HCT116 (cell line): ENCODE measurements at regions not wholly inside any gene's neighbourhood (a gene's known extent, or its start where the extent isn't known, plus 50 kb on each side); places are given as distances from the start of the nearest gene placed in this dataset.

Source experiments
- ATAC-seq: fragments of 200-7000 bp; cut with Tn5 transposase; 2 replicates; pipeline ENCODE4 v1.9.1; 2020; ENCODE audit warnings: mild to moderate bottlenecking, moderate library complexity
- BruUV-seq: library from RNA; stranded (reverse); fragments of 400-500 nt; replicated peaks from 2 replicates; lab custom pipeline; 2021; lab: Mats Ljungman, UMichigan
- CTCF ChIA-PET: fragments of 300-600 bp; sonication (Branson Sonifier 250); formaldehyde crosslinking; loops from one replicate; lab custom pipeline; 2021; ENCODE audit warnings: antibody characterized with exemption; lab: Charles Lee
- POLR2A ChIA-PET: fragments of 300-600, 350-600 bp; sonication (Branson Sonifier 250); formaldehyde crosslinking; loops from one replicate; lab custom pipeline; 2021; ENCODE audit warnings: antibody characterized with exemption; lab: Charles Lee
- RAD21 ChIA-PET, 2 experiments: fragments of 300-600 bp; sonication (Branson Sonifier 250); formaldehyde crosslinking; loops; one replicate each; lab custom pipeline; 2023; ENCODE audit warnings: low total read pairs in 2 of 2; ENCODE audit not compliant: uncharacterized antibody in 2 of 2, unreplicated experiment in 2 of 2, low non-redundant PET in 1 of 2; lab: Charles Lee
- DNase-seq: peaks from one replicate; pipeline ENCODE4 v3.0.0-alpha.2; 2010; ENCODE audit warnings: low read depth, low spot score
- H2AFZ ChIP-seq: fragments of 200-600 bp; shearing (Covaris generic), sonication (generic); 2 replicates; pipeline ENCODE4 v1.6.1; 2017; ENCODE audit warnings: low read depth, mixed run types, mixed read lengths, antibody characterized with exemption, low read length; ENCODE audit not compliant: poor library complexity, severe bottlenecking
- H3K27ac ChIP-seq: 2 replicates; pipeline ENCODE4 v1.5.1; 2012; ENCODE audit warnings: low read depth, low read length
- H3K27me3 ChIP-seq: fragments of 200-600 bp; sonication (generic); 2 replicates; pipeline ENCODE4 v1.6.1; 2016; ENCODE audit warnings: mixed run types, low read length, mixed read lengths; ENCODE audit not compliant: insufficient read depth
- H3K36me3 ChIP-seq, 2 experiments: fragments of 200-500 bp in 1 of 2; fragments of 200-600 bp in 1 of 2; sonication (Bioruptor generic) in 1 of 2; sonication (generic) in 1 of 2; 2 replicates each; pipeline versions ENCODE4 v1.5.1 to v1.6.1; 2014 to 2016; ENCODE audit warnings: low read length in 2 of 2, inconsistent platforms in 1 of 2, mixed read lengths in 1 of 2, mixed run types in 1 of 2; ENCODE audit not compliant: insufficient read depth in 2 of 2, control insufficient read depth in 1 of 2
- H3K4me1 ChIP-seq, 2 experiments: fragments of 200-600 bp in 1 of 2; sonication (generic) in 1 of 2; 2 replicates each; pipeline versions ENCODE4 v1.5.1 to v1.6.1; 2012 to 2017; ENCODE audit warnings: low read length in 2 of 2, inconsistent platforms in 1 of 2, mild to moderate bottlenecking in 1 of 2, mixed read lengths in 1 of 2, mixed run types in 1 of 2, moderate library complexity in 1 of 2; ENCODE audit not compliant: insufficient read depth in 2 of 2, control insufficient read depth in 1 of 2
- H3K4me2 ChIP-seq: fragments of 200-600 bp; sonication (generic); 2 replicates; pipeline ENCODE4 v1.6.1; 2017; ENCODE audit warnings: mixed run types, low read length, mixed read lengths
- H3K4me3 ChIP-seq, 2 experiments: fragments of 200-600 bp in 1 of 2; sonication (generic) in 1 of 2; replicated peaks in 1 of 2; 2 replicates each; pipeline ENCODE4 v1.5.1; 2011 to 2016; ENCODE audit warnings: low read length in 2 of 2, control low read depth in 1 of 2, low read depth in 1 of 2, mild to moderate bottlenecking in 1 of 2, mixed read lengths in 1 of 2, mixed run types in 1 of 2
- H3K79me2 ChIP-seq: fragments of 200-600 bp; sonication (generic); 2 replicates; pipeline ENCODE4 v1.6.1; 2017; ENCODE audit warnings: mild to moderate bottlenecking, mixed run types, low read length, moderate library complexity, mixed read lengths; ENCODE audit not compliant: insufficient read depth
- H3K9ac ChIP-seq: fragments of 200-600 bp; sonication (generic); 2 replicates; pipeline ENCODE4 v1.6.1; 2016; ENCODE audit warnings: low read length, mixed read lengths
- H3K9me2 ChIP-seq: fragments of 200-600 bp; sonication (generic), shearing (Covaris generic); 2 replicates; pipeline ENCODE4 v1.6.1; 2017; ENCODE audit warnings: mixed run types, mild to moderate bottlenecking, moderate library complexity; ENCODE audit not compliant: insufficient read depth
- H3K9me3 ChIP-seq, 2 experiments: fragments of 200-500 bp in 1 of 2; fragments of 200-600 bp in 1 of 2; sonication (Bioruptor generic) in 1 of 2; sonication (generic) in 1 of 2; 2 replicates each; pipeline ENCODE4 v1.6.1; 2014 to 2017; ENCODE audit warnings: low read length in 2 of 2, mixed read lengths in 2 of 2, inconsistent platforms in 1 of 2, low read depth in 1 of 2, mild to moderate bottlenecking in 1 of 2, mixed run types in 1 of 2, moderate library complexity in 1 of 2; ENCODE audit not compliant: control insufficient read depth in 1 of 2, insufficient read depth in 1 of 2
- H4K20me1 ChIP-seq: fragments of 200-600 bp; sonication (generic), shearing (Covaris generic); 2 replicates; pipeline ENCODE4 v1.6.1; 2017; ENCODE audit warnings: mixed run types, mild to moderate bottlenecking, moderate library complexity; ENCODE audit not compliant: insufficient read depth
- CBX3 ChIP-seq: IDR thresholded peaks from 2 replicates; pipeline ENCODE4 v1.6.1; 2012; ENCODE audit warnings: low read depth
- CEBPB ChIP-seq: IDR thresholded peaks from 2 replicates; pipeline ENCODE4 v1.6.1; 2012; ENCODE audit warnings: low read depth
- CTCF ChIP-seq, 3 experiments: fragments of 200-600 bp in 1 of 3; sonication (generic) in 1 of 3; IDR thresholded peaks in 2 of 3; conservative IDR thresholded peaks in 1 of 3; 2 replicates each; pipeline ENCODE4 v1.5.1; 2012 to 2017; ENCODE audit warnings: low read depth in 2 of 3, low read length in 2 of 3, antibody characterized with exemption in 1 of 3, borderline replicate concordance in 1 of 3, control low read depth in 1 of 3, mild to moderate bottlenecking in 1 of 3, mixed read lengths in 1 of 3, mixed run types in 1 of 3, moderate library complexity in 1 of 3; ENCODE audit not compliant: insufficient read depth in 1 of 3
- EGR1 ChIP-seq: IDR thresholded peaks from 2 replicates; pipeline ENCODE4 v1.6.1; 2012; ENCODE audit warnings: low read depth
- ELF1 ChIP-seq: IDR thresholded peaks from 2 replicates; pipeline ENCODE4 v1.6.1; 2012; ENCODE audit warnings: low read depth, borderline replicate concordance
- EZH2phosphoT487 ChIP-seq: fragments of 200-600 bp; IDR thresholded peaks from 2 replicates; pipeline ENCODE4 v1.6.1; 2018; ENCODE audit warnings: antibody characterized with exemption, borderline replicate concordance
- FOSL1 ChIP-seq: IDR thresholded peaks from 2 replicates; pipeline ENCODE4 v1.6.1; 2012; ENCODE audit warnings: low read depth
- MAX ChIP-seq: IDR thresholded peaks from 2 replicates; pipeline ENCODE4 v1.6.1; 2012
- POLR2AphosphoS5 ChIP-seq: IDR thresholded peaks from 2 replicates; pipeline ENCODE4 v1.6.1; 2011; ENCODE audit warnings: mild to moderate bottlenecking, low read depth, low read length, moderate library complexity
- RAD21 ChIP-seq: IDR thresholded peaks from 2 replicates; pipeline ENCODE4 v1.6.1; 2012; ENCODE audit warnings: low read depth, mild to moderate bottlenecking
- SIN3A ChIP-seq: IDR thresholded peaks from 2 replicates; pipeline ENCODE4 v1.6.1; 2012; ENCODE audit warnings: low read depth
- SP1 ChIP-seq: IDR thresholded peaks from 2 replicates; pipeline ENCODE4 v1.6.1; 2012; ENCODE audit warnings: low read depth
- TCF7L2 ChIP-seq: IDR thresholded peaks from 2 replicates; pipeline ENCODE4 v1.7.0; 2011; ENCODE audit warnings: borderline replicate concordance, inconsistent platforms; ENCODE audit not compliant: insufficient read depth, insufficient read length; ENCODE audit errors: extremely low read depth
- ZBTB33 ChIP-seq: IDR thresholded peaks from 2 replicates; pipeline ENCODE4 v1.6.1; 2011; ENCODE audit warnings: mild to moderate bottlenecking, low read length, moderate library complexity; ENCODE audit not compliant: insufficient replicate concordance; ENCODE audit errors: extremely low read depth
- ZNF274 ChIP-seq: fragments of 200-500 bp; sonication (Bioruptor generic); IDR thresholded peaks from 2 replicates; pipeline ENCODE4 v1.6.1; 2014; ENCODE audit warnings: mild to moderate bottlenecking, low read depth, low read length, inconsistent platforms
- intact Hi-C: fragments of 100-400 bp; cut with micrococcal nuclease; formaldehyde crosslinking; loops from 2 replicates; pipeline ENCODE4 v1.10.0; 2022

GRCh38 chr6:151671195-151671594 lies 136.3 kb upstream of the ESR1 start:
- H3K9me2 ChIP-seq = no peaks in the 10 kb centered on the region
- no peak overlapping the region for H3K4me2 ChIP-seq
- ChIA-PET RAD21 (interaction anchor here in 1 of 2 experiments (0.7 kb wide), 1 partner anchor 132 kb away, joined by 10 read pairs; no protein-coding TSS in a partner anchor), POLR2A (no interaction called here), CTCF (no interaction called here)
- H4K20me1 ChIP-seq = no peaks in the 10 kb centered on the region
- H3K27ac ChIP-seq = no peak overlapping the region
- peaks cover 17 to 45% of the 10 kb centered on the region in 2 experiments for H3K4me1 ChIP-seq
- H2AFZ ChIP-seq = no peak overlapping the region
- H3K27me3 ChIP-seq = no peaks in the 10 kb centered on the region
- no TSS peak for BruUV-seq
- no peaks in the 10 kb centered on the region for H3K79me2 ChIP-seq
- no peak overlapping the region for H3K4me3 ChIP-seq
- H3K9ac ChIP-seq = no peak overlapping the region
- DNase-seq (no peak), ATAC-seq (no peak)
- H3K9me3 ChIP-seq = no peaks in the 10 kb centered on the region
- intact Hi-C loops = no loop called here
- TF ChIP-seq EGR1 (no peak), ZNF274 (no peak), CBX3 (peak; percentile 62; the same call in 1 of the 2 replicates)
- no peaks in the 10 kb centered on the region for H3K36me3 ChIP-seq

DNA sequence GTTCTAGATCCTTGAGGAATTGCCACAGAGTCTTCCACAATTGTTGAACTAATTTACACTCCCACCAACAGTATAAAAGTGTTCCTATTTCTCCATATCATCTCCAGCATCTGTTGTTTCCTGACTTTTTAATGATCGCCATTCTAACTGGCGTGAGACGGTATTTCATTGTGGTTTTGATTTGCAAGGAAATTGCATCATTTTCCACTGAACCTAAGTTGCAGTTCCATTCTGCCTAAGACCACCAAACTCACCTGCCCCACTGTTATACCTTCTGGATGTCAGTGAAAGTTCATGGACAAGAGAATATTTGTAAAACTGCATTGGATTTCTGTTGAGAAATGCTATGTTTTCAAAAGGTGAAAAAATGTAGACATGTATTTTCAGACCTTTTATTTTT lies 132.9 kb upstream of the ESR1 start:
- intact Hi-C loops = no loop called here
- no peak for ATAC-seq
- CTCF ChIA-PET = interaction anchor here (1.5 to 2.4 kb wide), 2 partner anchors 10 to 450 kb away, joined by 6 to 14 read pairs; no protein-coding TSS in a partner anchor
- TF ChIP-seq MAX (no peak), TCF7L2 (no peak), SIN3A (no peak), ELF1 (no peak), RAD21 (no peak), FOSL1 (no peak), POLR2AphosphoS5 (no peak), EZH2phosphoT487 (no peak), SP1 (no peak), CEBPB (no peak), CTCF (IDR thresholded peaks at IDR 0.05 in 2 of 3, conservative IDR thresholded peaks at IDR 0.05 in 1 of 3; ENCODE audit: borderline replicate concordance in 1 of 3, insufficient read depth in 1 of 3, low read depth in 2 of 3, low read length in 2 of 3) (no peak), ZBTB33 (no peak)

More for the DNA sequence above, 132.9 kb upstream of the ESR1 start:
- H3K9ac ChIP-seq = no peak overlapping the region
- H4K20me1 ChIP-seq = no peaks in the 10 kb centered on the region
- ChIA-PET POLR2A (interaction anchor here (0.6 kb wide), 1 partner anchor 434 kb away, joined by 4 read pairs; no protein-coding TSS in a partner anchor), RAD21 (no interaction called here)
- H3K4me1 ChIP-seq = peaks cover 5 to 18% of the 10 kb centered on the region in 2 experiments; a peak in 3 of 4 replicates
- no TSS peak for BruUV-seq
- no peak overlapping the region for H3K4me2 ChIP-seq
- H3K36me3 ChIP-seq = no peaks in the 10 kb centered on the region
- H3K27me3 ChIP-seq = no peaks in the 10 kb centered on the region
- no peak overlapping the region for H3K27ac ChIP-seq
- H3K9me2 ChIP-seq = no peaks in the 10 kb centered on the region
- DNase-seq = no peak
- H3K79me2 ChIP-seq = no peaks in the 10 kb centered on the region
- H3K4me3 ChIP-seq = no peak overlapping the region
- H2AFZ ChIP-seq = no peak overlapping the region
- H3K9me3 ChIP-seq = no peaks in the 10 kb centered on the region
